GM21576 (cell line): ENCODE measurements at regions not wholly inside any gene's neighbourhood (a gene's known extent, or its start where the extent isn't known, plus 50 kb on each side); places are given as distances from the start of the nearest gene placed in this dataset.

Source experiments
- ATAC-seq: cut with Tn5 transposase; IDR thresholded peaks from one replicate; pipeline ENCODE4 v1.9.1; 2021; ENCODE audit warnings: mild to moderate bottlenecking, moderate library complexity; ENCODE audit not compliant: unreplicated experiment

DNA sequence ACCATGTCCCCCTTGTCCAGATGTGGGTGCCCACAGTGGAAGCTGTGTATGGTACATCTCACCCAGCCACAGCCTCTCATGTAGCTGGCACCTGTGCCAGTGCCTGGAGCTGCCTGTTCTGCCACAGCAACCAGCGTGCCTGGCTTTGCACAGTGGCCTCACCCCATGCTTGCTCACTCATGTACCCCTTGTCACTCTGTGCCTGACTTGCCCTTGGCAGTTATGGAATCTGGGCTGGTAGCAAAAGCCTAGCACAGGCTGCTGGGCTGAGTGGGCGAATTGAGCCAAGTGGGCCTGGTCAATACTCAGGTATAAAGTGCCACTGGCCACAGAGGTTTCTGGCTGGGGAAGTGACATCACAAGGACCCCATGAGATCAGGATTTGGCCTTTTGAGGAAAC lies 264.2 kb downstream of the INSC start:
- no peak for ATAC-seq

DNA sequence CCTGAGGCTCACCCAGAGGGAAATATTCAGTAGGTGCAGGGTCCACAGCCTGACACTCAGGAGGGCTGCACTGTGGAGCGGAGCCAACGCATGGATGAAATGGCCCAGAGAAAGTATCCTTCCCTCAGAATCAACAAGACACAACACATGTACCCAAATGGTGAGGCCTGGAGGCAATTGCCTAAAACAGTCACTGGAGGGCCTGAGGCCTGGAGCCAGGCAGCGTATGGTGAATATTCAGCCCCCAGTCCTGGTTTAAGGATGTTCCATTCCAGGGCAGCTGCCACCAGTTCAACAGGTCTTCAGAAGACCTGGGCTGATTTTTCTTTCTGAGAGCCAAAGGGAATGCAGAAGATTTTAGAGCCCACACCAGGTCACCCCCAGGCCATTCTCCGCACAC lies 264.8 kb downstream of the INSC start:
- no peak for ATAC-seq

DNA sequence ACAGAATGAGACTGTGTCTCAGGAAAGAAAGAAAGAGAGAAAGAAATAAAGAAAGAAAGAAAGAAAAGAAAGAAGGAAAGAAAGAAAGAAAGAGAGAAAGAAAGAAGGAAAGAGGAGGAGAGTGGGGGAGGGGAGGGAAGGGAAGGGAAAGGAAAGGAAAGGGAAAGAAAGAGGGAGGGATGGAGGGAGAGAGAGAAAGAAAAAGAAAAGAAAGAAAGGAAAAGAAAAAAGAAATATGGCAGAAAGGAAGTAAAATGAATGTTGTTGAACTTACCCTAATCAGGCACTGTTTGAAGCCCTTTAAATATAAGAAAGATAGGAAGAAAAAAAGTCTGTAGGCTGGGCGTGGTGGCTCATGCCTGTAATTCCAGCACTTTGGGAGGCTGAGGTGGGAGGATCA lies 276.1 kb downstream of the INSC start:
- no peak for ATAC-seq

GRCh38 chr11:15396778-15397177 lies 282.1 kb downstream of the INSC start:
- ATAC-seq, result no peak

- ATAC-seq, result no peak
Measured at GRCh38 chr11:15406851-15407351, 292.2 kb downstream of the INSC start.

- peak; percentile 53 for ATAC-seq
Measured at GRCh38 chr11:15412054-15412453, 297.3 kb downstream of the INSC start.

GRCh38 chr11:15418921-15419320 lies 304.2 kb downstream of the INSC start:
- no peak for ATAC-seq

DNA sequence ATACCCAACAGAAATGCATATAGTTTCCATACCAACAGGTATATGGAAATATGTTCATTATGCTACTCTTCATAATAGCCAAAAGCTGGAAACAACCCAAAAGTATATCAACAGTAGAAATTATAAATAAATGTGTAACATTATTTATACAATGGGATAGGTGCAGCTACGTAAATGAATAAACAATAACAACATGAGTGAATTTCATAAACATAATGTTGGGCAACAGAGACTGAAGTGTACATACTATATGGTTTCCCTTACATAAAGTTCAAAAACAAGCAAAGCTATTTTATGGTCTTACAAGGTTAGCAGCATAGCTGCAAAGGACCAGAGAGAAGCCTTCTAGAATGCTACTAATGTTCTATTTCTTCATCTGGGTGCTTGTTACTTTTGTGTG lies 305.0 kb downstream of the INSC start:
- no peak for ATAC-seq

DNA sequence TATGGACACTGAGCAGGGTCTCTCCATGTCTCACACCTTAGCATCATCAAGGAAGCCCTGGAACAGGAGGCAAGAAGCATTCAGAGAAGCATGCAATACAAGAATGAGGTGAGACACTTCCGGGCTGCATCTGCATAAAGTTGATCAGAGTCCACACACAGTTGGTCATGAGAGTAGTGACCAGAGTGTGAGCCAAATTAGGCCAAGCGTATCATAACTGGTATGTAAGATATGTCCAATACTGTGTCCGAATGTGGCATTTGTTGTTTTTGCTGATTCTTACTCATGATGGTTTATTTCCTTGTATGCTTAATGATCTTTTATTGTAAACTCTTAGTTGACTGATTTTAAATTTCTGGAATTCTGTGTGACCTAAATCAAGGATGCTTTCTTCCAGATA lies 315.7 kb downstream of the INSC start:
- ATAC-seq, result no peak

GRCh38 chr11:15434529-15434928 lies 319.8 kb downstream of the INSC start:
- no peak for ATAC-seq

- no peak for ATAC-seq
Measured at GRCh38 chr11:15446315-15446714, 331.6 kb downstream of the INSC start.

DNA sequence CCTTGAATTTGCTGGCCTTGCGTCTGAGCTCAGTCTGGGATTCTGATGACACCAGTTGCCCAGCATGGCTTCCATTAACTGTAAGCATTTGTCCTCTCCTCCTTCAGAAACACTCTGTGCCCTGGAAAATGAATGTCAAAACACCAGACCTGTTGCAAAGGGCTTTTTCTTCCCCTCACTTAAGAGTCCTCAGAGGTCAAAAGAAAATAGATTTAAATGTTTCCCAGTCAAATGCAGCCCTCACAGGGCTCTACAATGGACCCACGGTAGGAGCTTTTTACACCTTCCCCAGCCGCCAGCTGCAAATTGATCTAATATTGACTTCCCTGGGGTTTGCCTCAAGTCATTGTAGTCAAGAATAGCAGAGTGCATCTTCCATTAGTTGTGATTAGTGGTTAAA lies 332.2 kb downstream of the INSC start:
- no peak for ATAC-seq

GRCh38 chr11:15451713-15452112 lies 337.0 kb downstream of the INSC start:
- ATAC-seq, result no peak

- no peak for ATAC-seq
Measured at GRCh38 chr11:15453211-15453765, 338.6 kb downstream of the INSC start.

DNA sequence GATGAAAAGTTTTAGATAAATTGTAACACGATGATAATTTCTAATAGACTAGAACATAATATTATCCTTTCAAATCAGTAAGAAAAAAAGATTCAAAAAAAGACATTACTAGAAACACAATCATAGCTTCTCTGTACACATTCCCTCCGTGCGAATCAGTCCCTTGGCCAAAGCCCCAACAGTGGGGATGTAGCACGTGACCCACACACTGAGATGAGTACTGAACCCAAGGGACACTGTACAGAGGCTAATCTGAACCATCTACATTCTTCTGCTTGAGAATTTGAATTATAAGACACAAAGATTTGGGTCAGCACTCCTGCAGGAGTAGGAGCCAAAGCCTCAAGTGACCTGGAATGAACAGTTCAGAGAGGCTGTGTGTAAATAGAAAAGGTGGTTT lies 353.7 kb downstream of the INSC start:
- no peak for ATAC-seq

- ATAC-seq, result peak; percentile 68
Measured at GRCh38 chr11:15471048-15471894, 356.5 kb downstream of the INSC start.

DNA sequence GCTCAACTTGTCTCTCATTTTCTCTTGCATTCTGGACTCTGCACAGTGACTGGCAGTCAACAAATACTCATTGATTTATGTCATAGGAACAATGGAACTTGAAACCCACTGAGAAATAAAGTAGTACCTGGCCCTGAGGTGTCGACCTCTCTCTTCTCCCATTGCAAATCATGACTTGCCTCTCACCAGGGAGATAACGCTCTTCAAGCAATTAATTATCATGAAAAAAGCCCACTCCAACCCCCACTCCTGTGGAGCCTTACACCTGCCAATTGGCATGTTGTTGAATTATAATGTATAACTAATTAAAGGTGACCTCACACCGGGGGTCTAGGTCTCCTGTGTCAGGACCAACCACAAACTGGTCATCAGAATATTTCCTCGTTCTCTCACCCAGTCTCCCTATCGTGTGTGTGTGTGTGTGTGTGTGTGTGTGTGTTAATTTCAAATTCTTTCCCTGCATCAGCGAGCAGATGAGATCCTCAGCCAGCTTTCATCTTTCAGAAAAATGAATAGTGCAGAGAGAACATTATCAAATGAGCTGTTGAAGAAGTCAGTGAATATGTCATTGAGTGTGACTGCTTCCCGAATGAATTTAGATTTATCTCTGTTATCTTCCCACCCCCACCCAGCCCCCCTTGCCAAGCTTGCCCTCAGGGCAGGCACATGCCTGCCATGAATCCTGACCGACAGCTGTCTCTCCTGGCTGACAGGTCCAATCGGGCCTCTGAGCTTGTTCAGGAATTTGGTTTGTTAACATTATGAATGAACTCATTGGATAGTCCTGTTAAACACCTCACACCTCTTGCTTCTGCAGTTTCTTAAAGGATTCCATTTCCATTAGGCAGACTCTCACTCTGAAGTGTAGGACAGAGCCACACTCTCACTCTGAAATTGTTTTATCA lies 357.4 kb downstream of the INSC start:
- ATAC-seq, result no peak

GRCh38 chr11:15473954-15474837 lies 359.5 kb downstream of the INSC start:
- ATAC-seq, result peak; percentile 77

GRCh38 chr11:15476371-15476917 lies 361.7 kb downstream of the INSC start:
- ATAC-seq, result no peak

DNA sequence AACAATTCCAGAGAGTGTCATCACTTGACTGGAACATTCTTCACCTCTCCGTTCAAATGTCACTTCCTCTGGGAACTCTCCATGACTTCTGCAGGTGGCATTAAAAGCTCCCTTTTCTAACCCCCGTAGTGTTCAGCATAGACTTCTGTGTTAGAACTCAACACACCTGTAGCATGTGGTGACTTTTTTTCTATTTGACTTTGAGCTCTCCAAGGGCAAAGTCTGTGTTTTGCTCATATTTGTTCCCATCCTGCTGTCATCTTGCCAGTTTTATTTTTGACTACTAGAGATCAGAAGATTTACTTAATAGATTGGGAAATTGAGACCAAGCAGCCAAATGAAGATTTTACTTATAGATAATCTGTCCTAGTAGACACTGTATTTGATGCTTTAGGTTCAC lies 367.1 kb downstream of the INSC start:
- no peak for ATAC-seq
